B cell (primary cell): ENCODE measurements at regions not wholly inside any gene's neighbourhood (a gene's known extent, or its start where the extent isn't known, plus 50 kb on each side); places are given as distances from the start of the nearest gene placed in this dataset.

Source experiments
- CTCF ChIP-seq: fragments of 200-600 bp; IDR thresholded peaks from one replicate; pipeline ENCODE4 v1.8.0; 2022; ENCODE audit warnings: antibody characterized with exemption, mild to moderate bottlenecking
- EZH2 ChIP-seq: IDR thresholded peaks from 2 replicates; pipeline ENCODE4 v1.6.1; 2012; ENCODE audit warnings: borderline replicate concordance, low read depth, mild to moderate bottlenecking, moderate library complexity, low read length; ENCODE audit not compliant: insufficient read depth, poor library complexity, severe bottlenecking

GRCh38 chr2:9725106-9725505 is 94.3 kb upstream of the YWHAQ start:
- no peak for TF ChIP-seq CTCF
- TF ChIP-seq EZH2, result no peak
